K562 (cell line): ENCODE measurements at regions not wholly inside any gene's neighbourhood (a gene's known extent, or its start where the extent isn't known, plus 50 kb on each side); places are given as distances from the start of the nearest gene placed in this dataset.

Experiments used
- ATAC-seq: fragments of 200-7000 bp; cut with Tn5 transposase; 3 replicates; pipeline ENCODE4 v1.9.1; 2020; ENCODE audit warnings: moderate library complexity
- BruUV-seq: library from RNA; stranded (reverse); fragments of 400-500 nt; replicated peaks from 2 replicates; lab custom pipeline; 2021; lab: Mats Ljungman, UMichigan
- CTCF ChIA-PET: fragments of 300-600 bp; formaldehyde crosslinking; extraction: SDS; loops from one replicate; lab custom pipeline; 2021; ENCODE audit warnings: low intra/inter-chr PET ratio; lab: Yijun Ruan, JAX
- POLR2A ChIA-PET: fragments of 300-600, 350-650 bp; sonication (Branson Sonifier 250); formaldehyde crosslinking; extraction: SDS; loops from one replicate; lab custom pipeline; 2021; ENCODE audit warnings: antibody characterized with exemption, inconsistent platforms; lab: Yijun Ruan, JAX
- DNase-seq, 4 experiments: peaks; one replicate each; pipeline versions ENCODE4 v3.0.0 to v3.0.0-alpha.2; 2011 to 2018; ENCODE audit warnings: low spot score in 3 of 4, mixed read lengths in 3 of 4; ENCODE audit errors: extremely low read depth in 1 of 4
- FAIRE-seq: peaks from 2 replicates; lab custom pipeline; 2011; peaks lifted over from hg19 to GRCh38; lab: Jason Lieb, UNC
- H2AFZ ChIP-seq: 2 replicates; pipeline ENCODE4 v1.6.0; 2011; ENCODE audit warnings: low read depth, low read length, control low read depth, inconsistent platforms
- H3K27ac ChIP-seq: fragments of 200-600 bp; 3 replicates; pipeline ENCODE4 v1.8.0; 2011; ENCODE audit warnings: low read depth, mild to moderate bottlenecking, control low read depth, inconsistent platforms, low read length, moderate library complexity, mixed read lengths; ENCODE audit errors: extremely low read depth
- H3K27me3 ChIP-seq, 2 experiments: fragments of 300-600 bp in 1 of 2; 2 replicates in 1 of 2; 3 replicates in 1 of 2; pipeline versions ENCODE4 v1.6.0 to v1.8.0; 2011; ENCODE audit warnings: inconsistent platforms in 2 of 2, low read length in 2 of 2, mild to moderate bottlenecking in 1 of 2, mixed read lengths in 1 of 2, moderate library complexity in 1 of 2; ENCODE audit not compliant: control insufficient read depth in 2 of 2, insufficient read depth in 2 of 2
- H3K36me3 ChIP-seq: fragments of 300-600 bp; 3 replicates; pipeline ENCODE4 v1.8.0; 2011; ENCODE audit warnings: mild to moderate bottlenecking, low read length, inconsistent platforms; ENCODE audit not compliant: control insufficient read depth, insufficient read depth
- H3K4me1 ChIP-seq, 2 experiments: fragments of 200-600 bp in 1 of 2; replicated peaks in 1 of 2; 2 replicates in 1 of 2; 3 replicates in 1 of 2; pipeline versions ENCODE4 v1.5.1 to v1.8.0; 2011; ENCODE audit warnings: inconsistent platforms in 2 of 2, low read length in 2 of 2, mild to moderate bottlenecking in 1 of 2, mixed read lengths in 1 of 2, moderate library complexity in 1 of 2; ENCODE audit not compliant: control insufficient read depth in 2 of 2, insufficient read depth in 2 of 2
- H3K4me2 ChIP-seq: 2 replicates; pipeline ENCODE4 v1.6.1; 2011; ENCODE audit warnings: low read length, control low read depth, inconsistent platforms, mixed read lengths; ENCODE audit not compliant: insufficient read depth
- H3K4me3 ChIP-seq: fragments of 200-600 bp; sonication (generic), shearing (Covaris generic); 2 replicates; pipeline ENCODE4 v1.5.1; 2016; ENCODE audit warnings: control low read depth, inconsistent platforms
- H3K79me2 ChIP-seq: fragments of 200-600 bp; 3 replicates; pipeline ENCODE4 v1.8.0; 2011; ENCODE audit warnings: low read length, inconsistent platforms; ENCODE audit not compliant: control insufficient read depth, insufficient read depth
- H3K9ac ChIP-seq, 2 experiments: 2 replicates each; pipeline versions ENCODE4 v1.6.0 to v1.6.1; 2011; ENCODE audit warnings: low read depth in 2 of 2, low read length in 2 of 2, control low read depth in 1 of 2, inconsistent platforms in 1 of 2, mild to moderate bottlenecking in 1 of 2, mixed read lengths in 1 of 2; ENCODE audit not compliant: insufficient read depth in 1 of 2
- H3K9me1 ChIP-seq: one replicate; pipeline ENCODE4 v1.6.0; 2011; ENCODE audit warnings: inconsistent platforms, mild to moderate bottlenecking, low read length, moderate library complexity; ENCODE audit not compliant: control insufficient read depth, insufficient read depth
- H3K9me3 ChIP-seq: replicated peaks from 2 replicates; pipeline ENCODE4 v1.5.1; 2011; ENCODE audit warnings: low read depth, low read length, inconsistent platforms; ENCODE audit not compliant: control insufficient read depth, insufficient read depth
- H4K20me1 ChIP-seq: replicated peaks from 2 replicates; pipeline ENCODE4 v1.6.1; 2011; ENCODE audit warnings: low read length, inconsistent platforms, mixed read lengths; ENCODE audit not compliant: control insufficient read depth, insufficient read depth
- C11orf30 ChIP-seq: fragments of 450-650 bp; IDR thresholded peaks from 2 replicates; pipeline ENCODE4 v1.6.1; 2016; ENCODE audit warnings: low read depth, mild to moderate bottlenecking
- CEBPG ChIP-seq, 3 experiments: fragments of 200-800 bp in 1 of 3; sonication (Bioruptor generic) in 1 of 3; sonication (generic) in 1 of 3; formaldehyde crosslinking in 1 of 3; IDR thresholded peaks in 2 of 3; conservative IDR thresholded peaks in 1 of 3; 2 replicates each; pipeline versions ENCODE4 v1.6.1 to v1.8.0; 2016 to 2022; ENCODE audit warnings: missing compliant biosample characterization in 2 of 3, missing genetic modification characterization in 2 of 3, mild to moderate bottlenecking in 1 of 3, missing genetic modification reagents in 1 of 3
- ESRRB ChIP-seq: fragments of 250-450 bp; sonication (Bioruptor Pico); IDR thresholded peaks from 2 replicates; pipeline ENCODE4 v1.5.0; 2020; ENCODE audit warnings: mild to moderate bottlenecking, moderate library complexity, borderline replicate concordance
- ETS1 ChIP-seq: conservative IDR thresholded peaks from 2 replicates; pipeline ENCODE4 v1.6.1; 2011; ENCODE audit warnings: low read depth, mild to moderate bottlenecking, low read length; ENCODE audit not compliant: control insufficient read depth
- KDM5B ChIP-seq: fragments of 200-600 bp; sonication (generic); IDR thresholded peaks from 2 replicates; pipeline ENCODE4 v1.6.1; 2012; ENCODE audit warnings: low read depth, mild to moderate bottlenecking, moderate library complexity, low read length, control low read depth, inconsistent platforms; ENCODE audit not compliant: insufficient replicate concordance
- MAZ ChIP-seq, 2 experiments: fragments of 450-650 bp in 1 of 2; sonication (generic) in 1 of 2; formaldehyde crosslinking; IDR thresholded peaks in 1 of 2; conservative IDR thresholded peaks in 1 of 2; 2 replicates each; pipeline versions ENCODE4 v1.4.0 to v1.5.0; 2020; ENCODE audit warnings: mild to moderate bottlenecking in 1 of 2, missing genetic modification reagents in 1 of 2
- MNT ChIP-seq, 2 experiments: fragments of 450-650 bp; conservative IDR thresholded peaks; 2 replicates each; pipeline ENCODE4 v1.6.1; 2017; ENCODE audit warnings: mild to moderate bottlenecking in 2 of 2, moderate library complexity in 2 of 2
- RBM25 ChIP-seq: fragments of 200-400 bp; formaldehyde crosslinking; IDR thresholded peaks from 2 replicates; pipeline ENCODE4 v1.6.1; 2018; ENCODE audit warnings: low read length, low read depth, moderate library complexity; ENCODE audit not compliant: severe bottlenecking
- TFE3 ChIP-seq: fragments of 450-650 bp; formaldehyde crosslinking; IDR thresholded peaks from 2 replicates; pipeline ENCODE4 v1.4.0; 2020; ENCODE audit warnings: mild to moderate bottlenecking, mixed read lengths
- ZBTB5 ChIP-seq: fragments of 450-650 bp; IDR thresholded peaks from 2 replicates; pipeline ENCODE4 v1.6.1; 2017; ENCODE audit warnings: antibody characterized with exemption
- ZNF224 ChIP-seq: sonication (generic); formaldehyde crosslinking; IDR thresholded peaks from 2 replicates; pipeline ENCODE4 v1.8.0; 2022; ENCODE audit warnings: mild to moderate bottlenecking, missing genetic modification reagents
- ZNF707 ChIP-seq: fragments of 250-450 bp; sonication (Bioruptor Pico); conservative IDR thresholded peaks from 2 replicates; pipeline ENCODE4 v1.8.0; 2022; ENCODE audit warnings: inconsistent platforms, mild to moderate bottlenecking, moderate library complexity
- WGBS: fragments of 100-300 bp; shearing (Covaris generic); methylation state at CpG from one replicate; pipeline ENCODE4 v1.1.6; 2016; ENCODE audit warnings: low coverage, mixed read lengths; ENCODE audit not compliant: insufficient coverage; ENCODE audit errors: missing lambda C conversion rate; 5-methylcytosine and 5-hydroxymethylcytosine counted together
- in situ Hi-C: fragments of 300-500 bp; cut with MboI; formaldehyde crosslinking; loops from 4 replicates; pipeline ENCODE4 v1.15.0; 2018; ENCODE audit warnings: inconsistent platforms, mixed read lengths
- intact Hi-C: fragments of 100-400 bp; cut with micrococcal nuclease; formaldehyde crosslinking; loops from 2 replicates; pipeline ENCODE4 v1.14.2; 2022

- TF ChIP-seq TFE3 (CRISPR knock-in tag) = no peak
- TF ChIP-seq ZNF707 (CRISPR knock-in tag) = no peak
- no peak for TF ChIP-seq KDM5B
- no peak for TF ChIP-seq ETS1
- no peak for TF ChIP-seq MAZ (CRISPR knock-in tag; conservative IDR thresholded peaks at IDR 0.05 in 1 of 2, IDR thresholded peaks at IDR 0.05 in 1 of 2)
- no peak for TF ChIP-seq ZNF224 (CRISPR knock-in tag)
Observed at GRCh38 chr10:78749200-78749599, 319.6 kb upstream of the ZMIZ1 start (continued).

- H3K9ac ChIP-seq = no peak overlapping the region
- ATAC-seq (no peak), FAIRE-seq (no peak), DNase-seq (no peak)
- no peak overlapping the region for H3K27ac ChIP-seq
- H3K9me3 ChIP-seq = no peaks in the 10 kb centered on the region
- H3K4me3 ChIP-seq = no peak overlapping the region
- H3K27me3 ChIP-seq = peaks cover 12 to 44% of the 10 kb centered on the region in 2 experiments; a peak in 4 of 5 replicates
- H3K79me2 ChIP-seq = no peaks in the 10 kb centered on the region
- H3K4me1 ChIP-seq = no peaks in the 10 kb centered on the region
- in situ Hi-C loops = no loop called here
- ChIA-PET POLR2A (no interaction called here), CTCF (no interaction called here)
- no peaks in the 10 kb centered on the region for H3K36me3 ChIP-seq
- no TSS peak for BruUV-seq
- intact Hi-C loops = no loop called here
- no peak overlapping the region for H3K4me2 ChIP-seq
- no peaks in the 10 kb centered on the region for H3K9me1 ChIP-seq
- no peak overlapping the region for H2AFZ ChIP-seq
- WGBS = 0% methylated on average over 1 of the region's 1 CpG
- H4K20me1 ChIP-seq = peaks cover 14% of the 10 kb centered on the region; the same call in 1 of the 2 replicates
- TF ChIP-seq C11orf30 = no peak
- no peak for TF ChIP-seq ESRRB (CRISPR knock-in tag)
- TF ChIP-seq CEBPG (CRISPR knock-in tag; IDR thresholded peaks at IDR 0.05) = no peak
- no peak for TF ChIP-seq CEBPG (tag; conservative IDR thresholded peaks at IDR 0.05 in 1 of 2, IDR thresholded peaks at IDR 0.05 in 1 of 2)
- no peak for TF ChIP-seq ZBTB5
- no peak for TF ChIP-seq RBM25
- TF ChIP-seq MNT (conservative IDR thresholded peaks at IDR 0.05) = no peak
Observed at GRCh38 chr10:78749898-78750297, 318.9 kb upstream of the ZMIZ1 start.
